K562 (cell line): ENCODE measurements at regions not wholly inside any gene's neighbourhood (a gene's known extent, or its start where the extent isn't known, plus 50 kb on each side); places are given as distances from the start of the nearest gene placed in this dataset.

Experiments used
- ATAC-seq: fragments of 200-7000 bp; cut with Tn5 transposase; 3 replicates; pipeline ENCODE4 v1.9.1; 2020; ENCODE audit warnings: moderate library complexity
- BruUV-seq: library from RNA; stranded (reverse); fragments of 400-500 nt; replicated peaks from 2 replicates; lab custom pipeline; 2021; lab: Mats Ljungman, UMichigan
- CTCF ChIA-PET: fragments of 300-600 bp; formaldehyde crosslinking; extraction: SDS; loops from one replicate; lab custom pipeline; 2021; ENCODE audit warnings: low intra/inter-chr PET ratio; lab: Yijun Ruan, JAX
- POLR2A ChIA-PET: fragments of 300-600, 350-650 bp; sonication (Branson Sonifier 250); formaldehyde crosslinking; extraction: SDS; loops from one replicate; lab custom pipeline; 2021; ENCODE audit warnings: antibody characterized with exemption, inconsistent platforms; lab: Yijun Ruan, JAX
- DNase-seq, 4 experiments: peaks; one replicate each; pipeline versions ENCODE4 v3.0.0 to v3.0.0-alpha.2; 2011 to 2018; ENCODE audit warnings: low spot score in 3 of 4, mixed read lengths in 3 of 4; ENCODE audit errors: extremely low read depth in 1 of 4
- FAIRE-seq: peaks from 2 replicates; lab custom pipeline; 2011; peaks lifted over from hg19 to GRCh38; lab: Jason Lieb, UNC
- H2AFZ ChIP-seq: 2 replicates; pipeline ENCODE4 v1.6.0; 2011; ENCODE audit warnings: low read depth, low read length, control low read depth, inconsistent platforms
- H3K27ac ChIP-seq: fragments of 200-600 bp; 3 replicates; pipeline ENCODE4 v1.8.0; 2011; ENCODE audit warnings: low read depth, mild to moderate bottlenecking, control low read depth, inconsistent platforms, low read length, moderate library complexity, mixed read lengths; ENCODE audit errors: extremely low read depth
- H3K27me3 ChIP-seq, 2 experiments: fragments of 300-600 bp in 1 of 2; 2 replicates in 1 of 2; 3 replicates in 1 of 2; pipeline versions ENCODE4 v1.6.0 to v1.8.0; 2011; ENCODE audit warnings: inconsistent platforms in 2 of 2, low read length in 2 of 2, mild to moderate bottlenecking in 1 of 2, mixed read lengths in 1 of 2, moderate library complexity in 1 of 2; ENCODE audit not compliant: control insufficient read depth in 2 of 2, insufficient read depth in 2 of 2
- H3K36me3 ChIP-seq: fragments of 300-600 bp; 3 replicates; pipeline ENCODE4 v1.8.0; 2011; ENCODE audit warnings: mild to moderate bottlenecking, low read length, inconsistent platforms; ENCODE audit not compliant: control insufficient read depth, insufficient read depth
- H3K4me1 ChIP-seq, 2 experiments: fragments of 200-600 bp in 1 of 2; replicated peaks in 1 of 2; 2 replicates in 1 of 2; 3 replicates in 1 of 2; pipeline versions ENCODE4 v1.5.1 to v1.8.0; 2011; ENCODE audit warnings: inconsistent platforms in 2 of 2, low read length in 2 of 2, mild to moderate bottlenecking in 1 of 2, mixed read lengths in 1 of 2, moderate library complexity in 1 of 2; ENCODE audit not compliant: control insufficient read depth in 2 of 2, insufficient read depth in 2 of 2
- H3K4me2 ChIP-seq: 2 replicates; pipeline ENCODE4 v1.6.1; 2011; ENCODE audit warnings: low read length, control low read depth, inconsistent platforms, mixed read lengths; ENCODE audit not compliant: insufficient read depth
- H3K4me3 ChIP-seq: fragments of 200-600 bp; sonication (generic), shearing (Covaris generic); 2 replicates; pipeline ENCODE4 v1.5.1; 2016; ENCODE audit warnings: control low read depth, inconsistent platforms
- H3K79me2 ChIP-seq: fragments of 200-600 bp; 3 replicates; pipeline ENCODE4 v1.8.0; 2011; ENCODE audit warnings: low read length, inconsistent platforms; ENCODE audit not compliant: control insufficient read depth, insufficient read depth
- H3K9ac ChIP-seq, 2 experiments: 2 replicates each; pipeline versions ENCODE4 v1.6.0 to v1.6.1; 2011; ENCODE audit warnings: low read depth in 2 of 2, low read length in 2 of 2, control low read depth in 1 of 2, inconsistent platforms in 1 of 2, mild to moderate bottlenecking in 1 of 2, mixed read lengths in 1 of 2; ENCODE audit not compliant: insufficient read depth in 1 of 2
- H3K9me1 ChIP-seq: one replicate; pipeline ENCODE4 v1.6.0; 2011; ENCODE audit warnings: inconsistent platforms, mild to moderate bottlenecking, low read length, moderate library complexity; ENCODE audit not compliant: control insufficient read depth, insufficient read depth
- H3K9me3 ChIP-seq: replicated peaks from 2 replicates; pipeline ENCODE4 v1.5.1; 2011; ENCODE audit warnings: low read depth, low read length, inconsistent platforms; ENCODE audit not compliant: control insufficient read depth, insufficient read depth
- H4K20me1 ChIP-seq: replicated peaks from 2 replicates; pipeline ENCODE4 v1.6.1; 2011; ENCODE audit warnings: low read length, inconsistent platforms, mixed read lengths; ENCODE audit not compliant: control insufficient read depth, insufficient read depth
- CBFB ChIP-seq: sonication (generic); formaldehyde crosslinking; IDR thresholded peaks from 2 replicates; pipeline ENCODE4 v1.4.0; 2020; ENCODE audit warnings: mild to moderate bottlenecking, missing genetic modification reagents
- CBX8 ChIP-seq: fragments of 200-600 bp; sonication (generic); IDR thresholded peaks from 2 replicates; pipeline ENCODE4 v1.6.1; 2012; ENCODE audit warnings: borderline replicate concordance, mixed run types, low read depth, mild to moderate bottlenecking, moderate library complexity, mixed read lengths, low read length, control low read depth, inconsistent platforms; ENCODE audit not compliant: poor library complexity, severe bottlenecking; ENCODE audit errors: extremely low read depth
- CCAR2 ChIP-seq: fragments of 200-400 bp; formaldehyde crosslinking; IDR thresholded peaks from 2 replicates; pipeline ENCODE4 v1.6.1; 2017; ENCODE audit warnings: mild to moderate bottlenecking, low read depth, low read length
- CEBPG ChIP-seq, 3 experiments: fragments of 200-800 bp in 1 of 3; sonication (Bioruptor generic) in 1 of 3; sonication (generic) in 1 of 3; formaldehyde crosslinking in 1 of 3; IDR thresholded peaks in 2 of 3; conservative IDR thresholded peaks in 1 of 3; 2 replicates each; pipeline versions ENCODE4 v1.6.1 to v1.8.0; 2016 to 2022; ENCODE audit warnings: missing compliant biosample characterization in 2 of 3, missing genetic modification characterization in 2 of 3, mild to moderate bottlenecking in 1 of 3, missing genetic modification reagents in 1 of 3
- KDM1A ChIP-seq, 2 experiments: fragments of 450-650 bp; IDR thresholded peaks; 2 replicates each; pipeline ENCODE4 v1.6.1; 2016; ENCODE audit warnings: mild to moderate bottlenecking in 2 of 2
- ZBTB34 ChIP-seq: fragments of 250-450 bp; sonication (Bioruptor Pico); IDR thresholded peaks from 2 replicates; pipeline ENCODE4 v1.8.0; 2021; ENCODE audit warnings: mild to moderate bottlenecking, moderate library complexity
- WGBS: fragments of 100-300 bp; shearing (Covaris generic); methylation state at CpG from one replicate; pipeline ENCODE4 v1.1.6; 2016; ENCODE audit warnings: low coverage, mixed read lengths; ENCODE audit not compliant: insufficient coverage; ENCODE audit errors: missing lambda C conversion rate; 5-methylcytosine and 5-hydroxymethylcytosine counted together
- in situ Hi-C: fragments of 300-500 bp; cut with MboI; formaldehyde crosslinking; loops from 4 replicates; pipeline ENCODE4 v1.15.0; 2018; ENCODE audit warnings: inconsistent platforms, mixed read lengths
- intact Hi-C: fragments of 100-400 bp; cut with micrococcal nuclease; formaldehyde crosslinking; loops from 2 replicates; pipeline ENCODE4 v1.14.2; 2022

DNA sequence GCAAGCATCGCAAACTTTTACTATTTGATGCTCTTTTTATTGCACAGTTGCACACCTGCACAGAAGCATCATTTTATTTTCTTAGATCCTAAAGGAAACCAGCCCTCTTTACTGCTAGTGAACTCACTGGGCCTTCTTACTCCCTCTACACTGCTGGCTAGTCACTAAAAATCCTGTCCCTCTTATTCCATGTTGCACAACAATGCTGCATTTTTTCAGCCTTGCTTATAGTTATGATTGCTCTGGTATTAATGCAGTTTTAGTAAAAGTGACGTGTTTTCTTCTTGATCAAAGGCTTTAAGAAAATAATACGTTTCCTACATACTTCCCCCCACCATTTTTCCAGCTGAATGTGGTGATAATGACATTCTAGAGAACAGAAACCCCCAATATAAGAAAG lies 132.9 kb upstream of the FAM3C start:
- in situ Hi-C loops (loop anchor here (25.0 kb wide), 1 partner anchor 742 kb away; no protein-coding TSS in a partner anchor), intact Hi-C loops (no loop called here)
- no peaks in the 10 kb centered on the region for H3K36me3 ChIP-seq
- H3K9me1 ChIP-seq = no peaks in the 10 kb centered on the region
- CTCF ChIA-PET = no interaction called here
- no peaks in the 10 kb centered on the region for H3K9me3 ChIP-seq
- 2% methylated on average over 3 of the region's 3 CpGs for WGBS
- no peak overlapping the region for H3K4me2 ChIP-seq
- H3K27me3 ChIP-seq = no peaks in the 10 kb centered on the region
- no peaks in the 10 kb centered on the region; a peak in 1 of 5 replicates for H3K4me1 ChIP-seq
- H4K20me1 ChIP-seq = no peaks in the 10 kb centered on the region
- no TSS peak for BruUV-seq
- FAIRE-seq (no peak), DNase-seq (no peak), ATAC-seq (no peak)
- no peak overlapping the region for H3K27ac ChIP-seq
- H3K9ac ChIP-seq = no peak overlapping the region
- no peak overlapping the region for H3K4me3 ChIP-seq
- TF ChIP-seq CBFB (no peak), CBX8 (no peak), CCAR2 (no peak), ZBTB34 (CRISPR knock-in tag) (no peak), KDM1A (IDR thresholded peaks at IDR 0.05) (no peak), CEBPG (CRISPR knock-in tag; IDR thresholded peaks at IDR 0.05) (no peak), CEBPG (tag; conservative IDR thresholded peaks at IDR 0.05 in 1 of 2, IDR thresholded peaks at IDR 0.05 in 1 of 2) (0 out of 4 replicates have a peak, but pooled peaks of 1 of the 2 experiments have one; percentile 11)
- POLR2A ChIA-PET = no interaction called here
- H3K79me2 ChIP-seq = no peaks in the 10 kb centered on the region
- no peak overlapping the region for H2AFZ ChIP-seq
